ENCODE measurements at regions not wholly inside any gene's neighbourhood (a gene's known extent, or its start where the extent isn't known, plus 50 kb on each side); places are given as distances from the start of the nearest gene placed in this dataset.
"Not testable (repeated sequence)": the region's sequence is repeated elsewhere in the genome, so short reads cannot be mapped to it uniquely, and the experiment has no call there.

- no peak for DNase-seq
Observed at GRCh38 chr18:28281400-28281799, 104.5 kb upstream of the CDH2 start.

- DNase-seq = no peak
Observed at GRCh38 chr18:28269750-28270149, 92.8 kb upstream of the CDH2 start.

GRCh38 chr18:28267878-28268625 lies 91.1 kb upstream of the CDH2 start:
- DNase-seq = no peak

GRCh38 chr18:28267276-28267675 lies 90.3 kb upstream of the CDH2 start:
- DNase-seq = no peak

GRCh38 chr18:28256166-28256565 lies 79.2 kb upstream of the CDH2 start:
- DNase-seq = no peak

GRCh38 chr18:28248653-28249052 lies 71.7 kb upstream of the CDH2 start:
- no peak for DNase-seq

- not testable (repeated sequence) for DNase-seq
Observed at GRCh38 chr18:28240626-28241025, 63.7 kb upstream of the CDH2 start.

GRCh38 chr18:28236487-28236886 lies 59.6 kb upstream of the CDH2 start:
- no peak for DNase-seq
